ENCODE measurements at regions not wholly inside any gene's neighbourhood (a gene's known extent, or its start where the extent isn't known, plus 50 kb on each side); places are given as distances from the start of the nearest gene placed in this dataset.
A peak's percentile ranks its signal among the peaks of the same experiment; 100 is the strongest.

DNA sequence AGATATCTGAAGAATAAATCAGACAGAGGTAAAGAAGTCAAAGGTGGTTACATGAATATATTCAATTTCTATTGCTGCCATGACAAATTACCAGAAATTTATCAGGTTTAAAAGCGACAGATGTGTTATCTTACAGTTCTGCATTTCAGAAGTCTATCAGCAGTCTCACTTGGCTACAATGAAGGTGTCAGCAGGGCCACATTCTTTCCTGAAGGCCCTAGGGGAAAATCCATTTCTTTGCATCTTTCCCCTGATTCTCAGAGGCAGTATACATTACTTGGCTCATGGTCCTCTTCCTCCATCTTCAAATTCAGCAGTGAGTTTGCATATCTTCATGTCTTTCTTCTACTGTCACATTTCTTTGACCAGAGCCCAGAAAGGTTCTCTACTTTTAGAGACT lies 145.8 kb upstream of the GULP1 start:
- ATAC-seq = no peak

DNA sequence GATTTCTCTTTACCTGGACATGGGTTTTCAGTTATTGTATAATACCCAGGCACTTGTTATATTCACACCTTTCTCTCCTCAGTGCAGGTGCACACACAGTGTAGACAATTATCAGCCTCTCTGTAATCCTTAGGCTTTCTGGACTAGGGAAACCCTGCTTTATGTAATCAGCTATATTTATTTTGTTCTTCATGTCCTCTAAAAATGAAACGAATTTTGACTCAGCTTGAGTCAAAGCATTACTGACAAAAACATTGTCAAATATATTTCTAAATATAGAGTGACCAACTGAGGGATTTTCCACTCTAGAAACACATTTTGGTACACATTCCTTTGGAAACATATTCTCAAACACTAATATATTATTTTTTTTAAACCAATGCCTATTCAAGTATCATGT lies 144.8 kb upstream of the GULP1 start:
- ATAC-seq = no peak

DNA sequence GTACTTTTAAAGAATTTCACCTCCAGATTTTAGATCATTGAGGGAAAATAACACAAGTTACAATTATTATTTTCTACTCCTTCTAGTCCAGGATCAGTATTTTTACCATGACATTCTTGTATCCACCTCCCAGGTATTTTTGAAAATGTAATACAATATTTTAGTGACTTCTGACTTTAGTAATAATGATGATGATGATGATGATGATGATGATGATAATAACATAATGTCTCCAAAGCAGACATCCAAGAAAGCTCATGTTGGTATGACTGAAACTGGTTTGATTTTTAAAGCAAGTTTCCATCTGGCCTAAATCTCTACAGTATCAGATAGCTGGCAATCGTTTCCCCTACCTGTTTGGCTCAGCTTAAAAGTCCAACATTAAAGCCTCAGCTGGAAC lies 140.0 kb upstream of the GULP1 start:
- ATAC-seq = no peak

DNA sequence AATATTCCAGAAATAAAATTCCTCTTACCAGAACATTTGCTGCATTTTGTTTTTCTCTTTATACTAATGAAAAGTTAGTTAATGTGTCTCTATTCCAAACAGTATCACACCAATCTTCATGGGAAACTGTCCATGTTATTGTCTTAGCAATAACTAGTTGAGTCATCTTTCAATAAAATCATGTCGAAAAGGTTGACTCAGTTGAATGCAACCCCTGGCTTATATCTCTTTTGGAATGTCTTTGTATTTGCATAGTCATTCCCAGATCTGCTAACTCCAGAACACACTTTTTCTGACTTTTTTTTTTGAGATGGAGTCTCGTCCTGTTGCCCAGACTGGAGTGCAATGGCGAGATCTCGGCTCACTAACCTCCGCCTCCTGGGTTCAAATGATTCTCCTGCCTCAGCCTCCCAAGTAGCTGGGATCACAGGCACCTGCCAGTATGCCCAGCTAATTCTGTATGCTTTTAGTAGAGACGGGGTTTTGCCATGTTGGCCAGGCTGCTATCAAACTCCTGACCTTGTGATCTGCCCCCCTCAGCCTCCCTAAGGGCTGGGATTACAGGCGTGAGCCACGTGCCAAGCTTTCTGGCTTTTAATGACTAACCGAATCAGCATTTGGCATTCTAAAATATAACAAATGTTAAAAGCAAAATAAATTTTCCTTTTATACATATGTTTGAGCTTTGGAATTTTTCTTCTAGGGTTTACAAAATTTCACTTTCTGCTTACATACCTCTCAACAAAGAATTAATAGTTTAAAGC lies 133.2 kb upstream of the GULP1 start:
- ATAC-seq = no peak

DNA sequence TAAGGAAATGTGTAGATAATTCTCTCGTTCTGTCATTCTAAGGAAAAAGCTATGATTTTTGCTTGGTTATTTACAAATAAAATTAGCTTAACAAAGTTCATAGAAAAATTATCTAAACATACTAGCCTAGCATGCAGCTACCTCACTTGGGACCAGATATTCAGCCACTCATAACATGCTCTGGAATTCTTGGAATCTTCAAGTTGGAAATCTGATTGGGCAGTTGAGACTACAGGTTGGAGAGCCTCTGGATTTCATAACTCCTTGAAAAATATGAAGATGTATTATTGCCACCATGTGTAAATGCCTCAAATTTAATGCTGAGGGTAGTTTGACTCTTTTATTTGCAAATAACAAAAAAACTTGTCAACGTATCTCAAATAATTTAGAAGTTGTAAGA lies 132.2 kb upstream of the GULP1 start:
- ATAC-seq = no peak

DNA sequence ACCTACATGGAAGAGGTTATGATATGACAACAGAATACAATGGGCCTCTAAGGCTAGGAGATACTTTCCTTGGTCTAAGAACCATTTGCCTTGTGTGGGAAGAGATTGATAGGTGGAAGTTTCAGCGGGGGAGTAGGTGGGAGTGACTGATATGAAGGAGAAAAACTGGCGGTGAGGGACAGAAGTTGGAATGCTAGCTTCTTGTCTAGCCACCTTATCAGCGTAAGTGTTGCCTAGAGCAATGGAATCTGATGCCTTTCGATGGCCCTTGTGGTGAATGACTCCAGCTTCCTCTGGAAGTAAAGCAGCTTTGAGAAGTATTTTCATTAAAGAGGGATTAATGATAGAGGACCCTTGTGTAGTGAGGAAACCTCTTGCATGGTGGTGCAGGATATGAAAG lies 121.3 kb upstream of the GULP1 start:
- ATAC-seq = no peak

DNA sequence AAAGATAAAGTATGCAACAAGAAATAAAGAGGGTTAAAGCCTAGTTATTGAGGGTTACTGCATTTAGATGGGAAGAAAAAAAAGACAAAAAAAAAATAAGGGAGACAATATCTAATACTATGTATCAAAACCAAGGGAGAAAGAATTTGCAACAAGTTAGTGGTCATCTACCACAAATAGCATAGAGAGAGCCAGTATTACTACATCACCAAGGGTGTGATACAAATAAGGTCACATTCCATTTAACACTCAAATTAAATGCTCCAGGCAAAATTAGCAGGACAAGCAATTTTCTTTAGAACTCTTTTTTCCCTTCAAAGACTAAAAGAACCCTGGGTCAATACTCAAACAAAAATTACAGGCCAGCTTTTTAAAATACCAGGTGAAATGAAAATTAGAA lies 115.1 kb upstream of the GULP1 start:
- ATAC-seq = no peak

DNA sequence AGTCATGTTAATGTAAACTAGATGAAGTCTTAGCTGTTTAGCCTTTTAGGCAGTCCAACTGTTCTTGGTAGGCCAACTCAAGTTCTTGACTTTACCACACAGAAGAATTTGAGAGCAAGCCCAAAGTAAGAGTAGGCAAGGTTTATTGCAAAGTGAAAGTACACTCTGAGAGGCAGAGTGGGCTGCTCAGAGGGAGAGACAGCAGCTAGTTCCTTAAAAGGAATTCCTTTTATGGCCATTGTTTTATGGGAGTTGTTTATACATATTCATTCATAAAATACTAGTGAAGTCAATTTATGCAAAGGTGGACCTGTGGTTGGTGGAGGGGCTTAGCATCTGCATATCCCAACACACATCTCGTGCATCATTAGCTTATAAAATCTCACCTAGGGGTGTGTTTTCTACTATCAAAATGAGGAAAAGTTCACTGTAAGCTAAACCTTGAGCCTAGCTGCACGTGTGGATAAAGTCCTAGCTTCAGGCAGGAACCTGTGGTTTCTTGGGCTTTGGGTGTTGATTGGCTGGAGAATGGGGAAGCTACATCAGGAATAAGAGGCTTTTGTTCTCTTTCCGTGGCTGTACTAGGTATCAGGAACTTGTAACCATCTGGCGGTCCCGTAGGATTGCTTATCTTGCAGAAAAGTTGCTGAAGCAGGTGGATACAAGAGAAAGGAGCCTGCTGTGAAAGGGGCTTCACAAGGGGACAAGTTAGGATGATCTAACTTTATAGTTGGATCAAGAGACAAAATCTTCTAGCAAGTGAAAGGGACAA lies 110.4 kb upstream of the GULP1 start:
- ATAC-seq = no peak

DNA sequence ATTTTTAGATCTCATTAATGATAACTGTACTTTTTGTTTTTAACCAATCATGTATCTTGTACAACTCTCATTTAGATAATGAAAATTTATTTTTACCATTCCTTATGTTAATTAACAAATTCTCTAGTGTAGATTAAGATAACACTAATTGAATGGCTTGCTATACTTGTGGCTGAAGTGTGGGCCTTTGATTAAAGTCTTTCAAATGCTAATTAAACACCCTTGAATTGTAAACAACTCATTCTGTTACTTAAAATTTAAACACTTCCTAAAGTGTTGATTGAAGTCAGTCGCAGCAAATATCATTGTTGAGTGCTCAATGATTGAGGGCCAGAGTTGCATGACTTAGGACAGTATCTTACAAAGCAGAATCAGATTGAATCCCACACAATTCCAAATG lies 109.8 kb upstream of the GULP1 start:
- ATAC-seq = no peak

DNA sequence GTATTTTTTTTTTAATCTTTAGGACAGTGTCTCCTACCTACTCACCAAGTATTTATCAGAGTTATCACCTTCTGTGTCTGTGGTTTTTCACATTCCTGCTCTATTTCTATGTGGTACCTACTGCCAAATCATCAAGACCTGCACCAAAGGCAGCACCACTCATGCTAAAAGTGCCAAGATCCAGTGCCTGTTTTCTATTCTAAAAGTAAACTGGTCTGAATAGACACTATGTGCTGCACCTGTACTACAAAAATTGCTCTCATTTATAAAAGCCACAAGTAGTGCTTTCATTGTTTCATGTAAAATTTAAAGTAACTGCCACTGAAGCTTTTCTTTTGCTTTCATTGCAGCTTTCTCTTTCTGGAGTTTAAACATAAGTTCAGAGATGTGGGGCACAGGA lies 103.9 kb upstream of the GULP1 start:
- no peak for ATAC-seq

DNA sequence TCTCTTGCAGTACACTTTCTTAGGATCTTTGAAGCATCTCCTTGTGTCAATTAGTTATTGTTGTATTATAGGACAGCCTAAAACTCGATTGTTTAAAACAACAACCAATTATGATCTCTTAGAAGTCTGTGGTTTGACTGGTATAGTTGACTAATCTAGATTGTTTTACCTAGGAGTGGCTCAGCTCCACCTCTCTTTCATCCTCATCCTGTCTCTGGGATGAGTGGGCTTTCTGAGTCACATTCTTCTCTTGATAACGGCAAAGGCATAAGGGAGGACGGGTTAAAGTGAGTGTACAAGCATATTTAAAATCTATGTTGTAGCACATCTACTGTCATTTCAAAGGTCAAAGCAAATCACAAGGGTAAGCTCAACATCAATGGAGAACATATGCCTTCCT lies 102.3 kb upstream of the GULP1 start:
- no peak for ATAC-seq

DNA sequence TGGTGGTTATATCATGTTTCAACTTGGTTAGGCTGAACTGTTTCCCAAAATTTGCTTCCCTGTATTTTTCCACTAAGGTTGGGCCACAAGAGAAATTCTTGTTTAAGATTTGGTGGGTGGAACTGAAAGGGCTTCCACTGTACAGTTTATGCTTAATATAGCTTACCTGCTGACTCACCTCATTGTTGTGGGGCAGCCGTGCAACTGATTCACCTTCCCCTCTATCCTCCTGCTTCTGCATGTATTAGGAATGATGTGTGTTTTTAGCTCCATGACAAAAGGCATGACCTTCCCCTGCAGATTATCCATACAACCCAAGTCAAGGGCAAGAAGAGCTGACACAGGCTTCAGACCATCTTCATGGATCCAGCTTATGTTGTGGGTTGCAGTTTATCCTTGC lies 98.4 kb upstream of the GULP1 start:
- peak; percentile 69 for ATAC-seq

DNA sequence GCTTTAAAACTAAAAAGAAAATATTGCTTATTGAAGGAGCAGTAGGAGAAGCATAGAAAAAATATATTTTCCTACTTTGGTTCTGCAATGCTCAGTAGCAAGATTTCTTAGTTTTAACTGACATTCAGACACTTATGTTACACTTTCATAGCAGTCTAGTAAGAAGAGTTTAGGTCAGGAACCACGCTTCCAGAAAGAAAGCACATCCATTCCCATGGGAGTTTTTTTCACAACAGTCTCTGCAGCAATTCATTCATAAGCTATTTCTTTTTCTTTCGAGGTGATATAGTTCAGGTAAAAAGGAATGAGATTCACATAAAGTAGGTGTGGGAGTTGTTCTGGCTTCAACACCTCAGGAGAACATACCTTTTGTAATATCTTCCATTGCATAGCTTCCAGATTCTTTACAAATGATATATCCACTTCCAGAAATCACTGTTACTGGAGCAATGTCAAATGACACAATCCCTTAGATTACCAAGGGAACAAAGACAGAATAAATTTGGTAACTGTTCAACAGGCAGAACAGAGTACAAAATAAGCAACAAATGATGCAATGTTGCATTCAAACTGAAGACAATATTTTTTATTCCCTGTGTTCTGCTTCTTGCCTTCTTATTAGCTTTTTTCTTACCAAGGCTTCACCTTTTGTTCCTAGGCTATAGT lies 95.2 kb upstream of the GULP1 start:
- no peak for ATAC-seq

DNA sequence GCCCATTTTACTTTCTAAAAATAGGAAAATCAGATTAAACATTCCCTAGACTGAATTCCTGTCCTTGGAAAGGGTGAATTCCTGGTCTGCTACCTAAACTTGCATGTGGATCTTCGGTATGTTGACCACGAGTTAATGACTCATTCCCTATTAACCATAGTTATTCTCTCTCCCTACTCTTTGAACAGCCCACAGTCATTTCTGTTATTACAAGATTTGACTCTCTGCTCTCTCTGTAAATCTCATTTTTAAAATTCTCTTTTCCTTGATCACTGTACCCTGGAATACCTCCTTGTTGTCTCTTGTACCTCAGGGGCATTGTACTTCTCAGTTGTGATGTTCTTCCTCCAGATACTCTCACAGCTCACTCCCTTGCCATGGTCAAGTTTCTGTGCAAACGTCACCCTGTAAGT lies 92.0 kb upstream of the GULP1 start:
- ATAC-seq = no peak

DNA sequence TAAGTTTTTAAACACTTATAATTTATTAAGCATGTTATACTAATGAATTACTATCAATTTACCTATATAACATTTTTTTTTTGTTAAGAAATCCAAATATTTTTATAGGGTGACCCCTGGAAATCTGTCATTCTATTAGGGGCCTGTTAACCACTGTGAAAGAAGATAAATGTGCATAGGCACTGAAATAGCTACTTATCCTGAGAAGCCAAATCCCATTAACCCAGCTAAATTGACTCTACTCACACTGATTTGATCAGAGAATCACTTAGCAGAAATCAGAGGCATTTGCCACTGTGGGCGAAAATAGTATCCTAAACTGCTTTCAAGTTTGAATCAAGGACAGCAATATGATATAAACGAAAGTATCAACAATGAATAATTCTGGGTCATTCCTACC lies 90.0 kb upstream of the GULP1 start:
- ATAC-seq = no peak

DNA sequence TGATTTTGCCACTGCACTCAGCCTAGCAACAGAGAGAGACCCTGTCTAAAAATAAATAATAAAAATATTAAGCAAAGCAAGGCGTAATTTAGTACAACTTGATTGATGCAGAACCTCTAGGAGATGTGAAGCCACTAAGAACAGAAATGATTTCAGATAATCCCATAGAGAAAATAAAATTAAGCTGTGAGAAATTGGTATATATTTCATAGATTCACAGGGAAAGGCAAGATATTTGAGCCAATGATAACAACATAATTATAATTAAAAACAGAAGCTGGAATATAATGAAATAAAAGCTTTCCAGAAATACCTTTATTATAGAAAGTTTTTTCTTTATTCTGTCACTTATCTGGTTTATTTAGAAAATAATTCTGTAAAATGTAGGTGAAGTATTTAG lies 88.9 kb upstream of the GULP1 start:
- no peak for ATAC-seq

DNA sequence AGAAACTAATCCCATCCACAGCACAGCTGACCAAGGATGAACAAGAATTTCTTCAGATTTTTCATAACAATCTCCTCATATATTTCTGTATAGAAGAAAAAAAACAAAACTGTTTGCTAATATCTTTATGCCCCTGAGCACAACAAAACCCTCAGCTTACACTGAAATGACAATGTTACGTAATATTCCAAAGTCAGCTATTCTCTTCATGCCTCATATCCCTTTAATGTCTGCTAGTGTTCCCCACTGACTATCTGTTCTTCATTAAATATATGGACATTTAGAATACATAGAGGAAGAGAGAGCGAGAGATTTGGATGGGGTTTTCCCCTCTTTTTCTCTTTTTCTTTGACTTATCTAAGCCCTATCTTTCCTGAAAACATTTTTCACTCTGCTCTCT lies 87.9 kb upstream of the GULP1 start:
- ATAC-seq = no peak

DNA sequence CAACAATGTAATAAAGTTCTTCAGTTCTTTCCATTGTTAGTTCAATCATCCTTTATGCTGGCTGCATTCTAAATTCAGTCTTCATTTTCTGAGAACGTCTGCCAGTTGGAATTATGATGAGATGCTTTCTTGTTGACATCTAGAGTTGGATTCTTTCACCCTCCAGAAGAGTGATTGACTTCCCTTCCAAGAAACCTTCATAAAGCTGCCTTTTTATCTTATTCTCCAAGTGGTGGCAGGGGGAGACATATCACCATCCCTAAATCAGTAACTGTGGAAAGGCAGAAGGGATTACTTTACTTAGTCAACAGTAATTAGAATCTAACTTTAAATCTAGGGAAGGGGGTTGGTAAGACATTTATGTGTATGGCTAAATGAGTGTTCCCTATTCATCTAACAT lies 86.8 kb upstream of the GULP1 start:
- no peak for ATAC-seq

DNA sequence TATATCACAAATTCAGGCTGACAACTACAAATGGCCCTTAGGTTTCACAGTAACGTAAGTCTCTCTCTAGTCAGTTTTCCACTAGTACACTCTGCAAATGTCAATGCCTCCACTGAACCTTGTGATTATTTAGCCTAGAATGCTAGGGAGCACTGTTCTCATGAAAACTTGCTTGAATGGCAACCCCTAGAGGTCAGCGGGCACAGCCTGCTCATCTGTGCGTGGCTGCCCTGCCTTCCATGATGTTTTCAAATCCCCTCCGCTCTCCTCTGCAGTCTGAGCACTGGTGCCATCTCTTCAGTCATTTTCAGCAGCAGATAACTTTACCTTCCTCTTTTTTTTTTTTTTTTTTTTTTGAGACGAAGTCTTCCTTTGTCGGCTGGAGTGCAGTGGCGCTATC lies 84.1 kb upstream of the GULP1 start:
- ATAC-seq = no peak

DNA sequence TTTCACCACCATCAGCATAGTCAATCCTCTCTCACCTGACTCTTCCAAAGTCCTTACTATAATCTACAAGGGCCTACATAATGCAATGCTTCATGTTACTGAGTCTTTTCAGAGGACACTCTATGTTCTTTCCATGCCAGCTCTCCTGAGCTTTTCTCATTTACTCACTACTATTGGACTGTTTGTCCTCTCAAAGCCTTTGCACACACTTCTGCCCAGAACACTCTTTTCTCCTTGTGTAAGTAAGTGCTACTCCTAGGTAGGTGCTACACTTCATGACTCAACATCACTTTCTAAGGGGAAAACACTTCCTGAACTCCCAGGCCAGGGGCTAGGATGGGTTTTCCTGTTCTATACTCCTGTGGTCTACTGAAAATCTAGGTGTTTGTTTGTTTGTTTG lies 82.5 kb upstream of the GULP1 start:
- no peak for ATAC-seq

DNA sequence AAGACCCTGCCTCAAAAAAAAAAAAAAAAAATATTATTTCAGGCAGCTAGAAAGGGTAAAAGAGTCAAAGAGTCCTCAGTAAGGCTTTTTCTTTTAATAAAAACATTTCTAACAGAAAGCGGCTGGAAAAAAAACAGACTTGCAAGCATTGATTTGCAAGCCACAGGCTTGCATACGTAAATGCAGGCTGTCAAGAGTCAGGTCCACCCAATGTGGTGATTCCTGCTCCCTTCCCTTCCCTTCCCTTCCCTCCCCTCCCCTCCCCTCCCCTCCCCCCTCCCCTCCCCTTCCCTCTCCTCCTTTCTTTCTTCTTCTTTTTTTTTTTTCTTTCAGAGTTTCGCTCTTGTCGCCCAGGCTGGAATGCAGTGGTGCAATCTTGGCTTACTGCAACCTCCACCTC lies 74.4 kb upstream of the GULP1 start:
- ATAC-seq = no peak

DNA sequence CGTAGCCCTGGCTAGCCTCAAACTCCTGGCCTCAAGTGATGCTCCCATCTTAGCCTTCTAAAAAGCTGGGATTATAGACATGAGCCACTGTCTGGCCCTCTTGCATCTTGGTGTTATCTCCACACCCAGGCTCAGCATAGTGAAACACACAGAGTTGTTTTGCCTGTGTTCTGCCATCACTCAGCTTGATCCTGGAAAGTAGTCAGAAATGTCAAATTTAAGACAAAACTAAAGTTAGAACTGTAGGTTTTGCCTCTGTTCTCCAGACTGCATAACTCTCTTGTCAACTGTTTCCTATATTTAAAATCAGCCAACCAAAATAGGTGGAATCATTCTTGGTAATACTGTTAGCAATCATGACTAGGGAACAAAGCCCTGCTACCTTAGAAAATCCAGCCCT lies 72.1 kb upstream of the GULP1 start:
- ATAC-seq = no peak

DNA sequence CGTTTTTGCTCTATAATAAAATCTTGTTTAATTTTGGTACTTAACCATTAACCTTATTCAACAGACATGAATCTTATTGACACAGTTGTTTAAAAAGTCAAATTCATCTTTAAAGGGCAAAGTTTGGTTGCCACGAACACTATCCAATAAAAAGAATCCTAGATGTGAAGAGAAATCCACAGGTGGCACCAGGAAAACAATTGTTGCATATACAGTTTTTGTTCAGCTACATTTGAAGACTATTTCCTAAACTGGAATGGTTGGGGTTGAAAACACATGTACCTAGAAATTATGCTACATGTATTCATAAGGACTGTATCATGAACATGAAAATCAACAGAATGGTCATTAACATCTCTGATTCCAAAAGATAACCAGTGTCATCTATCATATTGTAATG lies 71.1 kb upstream of the GULP1 start:
- ATAC-seq = no peak

DNA sequence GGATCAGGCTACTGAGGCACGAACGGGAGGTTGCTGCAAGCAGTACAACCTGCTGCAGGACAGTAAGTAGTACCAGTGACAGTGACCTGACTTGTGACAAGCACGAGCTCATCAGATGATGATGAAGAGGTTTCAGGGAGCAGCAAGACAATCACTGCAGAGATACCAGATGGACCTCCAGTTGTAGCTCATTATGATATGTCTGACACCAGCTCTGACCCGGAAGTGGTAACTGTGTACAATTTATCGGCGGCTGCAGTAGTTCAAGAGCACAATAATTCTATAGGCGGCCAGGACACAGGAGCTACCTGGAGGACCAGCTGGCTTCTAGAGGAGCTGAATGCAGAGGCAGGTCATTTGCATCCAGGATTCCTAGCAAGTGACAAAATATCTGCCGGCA lies 64.0 kb upstream of the GULP1 start:
- ATAC-seq = no peak

All from esophagus mucosa (tissue), 1 donor.